ENCODE measurements at regions not wholly inside any gene's neighbourhood (a gene's known extent, or its start where the extent isn't known, plus 50 kb on each side); places are given as distances from the start of the nearest gene placed in this dataset.

GRCh38 chr5:74576941-74577456 is 63.5 kb downstream of the ENC1 start:
- DNase-seq (ENCODE audit: low read depth, low spot score) = no peak
- Histone ChIP-seq H4K20me1 (ENCODE audit: insufficient read depth) (no peaks in the 10 kb centered on the region), H3K9ac (ENCODE audit: low read length) (no peak overlapping the region), H3K4me2 (ENCODE audit: low read length) (no peak overlapping the region), H2AFZ (ENCODE audit: low read depth, low read length, poor library complexity, severe bottlenecking) (no peak overlapping the region), H3K79me2 (ENCODE audit: insufficient read depth, low read length) (no peaks in the 10 kb centered on the region), H3K9me3 (ENCODE audit: control insufficient read depth in 1 of 2, insufficient read depth in 1 of 2, low read depth in 1 of 2, low read length in 2 of 2) (no peaks in the 10 kb centered on the region), H3K27ac (ENCODE audit: low read depth, low read length) (no peak overlapping the region), H3K9me2 (ENCODE audit: insufficient read depth) (no peaks in the 10 kb centered on the region), H3K4me3 (replicated peaks in 1 of 2; ENCODE audit: low read depth in 1 of 2, low read length in 2 of 2) (no peak overlapping the region), H3K36me3 (ENCODE audit: control insufficient read depth in 1 of 2, insufficient read depth in 2 of 2, low read length in 2 of 2) (no peaks in the 10 kb centered on the region), H3K4me1 (ENCODE audit: control insufficient read depth in 1 of 2, insufficient read depth in 2 of 2, low read length in 2 of 2) (peaks cover 18 to 21% of the 10 kb centered on the region in 2 experiments), H3K27me3 (ENCODE audit: insufficient read depth, low read length) (no peaks in the 10 kb centered on the region)
- CTCF ChIA-PET = no interaction called here
- TF ChIP-seq CEBPB (IDR thresholded peaks at IDR 0.05; ENCODE audit: low read depth) (no peak), ZBTB33 (IDR thresholded peaks at IDR 0.05; ENCODE audit: extremely low read depth, insufficient replicate concordance, low read length) (no peak), EZH2 (IDR thresholded peaks at IDR 0.05) (no peak), SIN3A (IDR thresholded peaks at IDR 0.05; ENCODE audit: low read depth) (no peak), RAD21 (IDR thresholded peaks at IDR 0.05; ENCODE audit: low read depth) (no peak), FOSL1 (IDR thresholded peaks at IDR 0.05; ENCODE audit: low read depth) (no peak), ELF1 (IDR thresholded peaks at IDR 0.05; ENCODE audit: borderline replicate concordance, low read depth) (no peak), SP1 (IDR thresholded peaks at IDR 0.05; ENCODE audit: low read depth) (no peak), YY1 (IDR thresholded peaks at IDR 0.05; ENCODE audit: extremely low read depth, insufficient replicate concordance, low read depth, low read length) (no peak), POLR2A (IDR thresholded peaks at IDR 0.05; ENCODE audit: borderline replicate concordance, extremely low read depth, insufficient read depth, insufficient read length) (no peak), JUND (IDR thresholded peaks at IDR 0.05) (no peak), EGR1 (IDR thresholded peaks at IDR 0.05; ENCODE audit: low read depth) (no peak), SRF (IDR thresholded peaks at IDR 0.05; ENCODE audit: low read depth) (no peak)
- POLR2A ChIA-PET = no interaction called here
- intact Hi-C loops (cut with micrococcal nuclease) = no loop called here
- RAD21 ChIA-PET (ENCODE audit: low non-redundant PET in 1 of 2, low total read pairs in 2 of 2, uncharacterized antibody in 2 of 2, unreplicated experiment in 2 of 2) = no interaction called here
- no peak for ATAC-seq
- no TSS peak for BruUV-seq (replicated peaks)
